Vagina (tissue), 2 donors: ENCODE measurements at regions not wholly inside any gene's neighbourhood (a gene's known extent, or its start where the extent isn't known, plus 50 kb on each side); places are given as distances from the start of the nearest gene placed in this dataset.

Experiments
- POLR2A ChIP-seq, 2 donors: fragments of 450-650 bp; IDR thresholded peaks; one replicate each; pipeline ENCODE4 v1.6.1; 2017; ENCODE audit warnings: antibody characterized with exemption in 2 of 2, mild to moderate bottlenecking in 2 of 2, moderate library complexity in 2 of 2
- POLR2AphosphoS5 ChIP-seq, 2 donors: sonication (generic); formaldehyde crosslinking; IDR thresholded peaks; one replicate each; pipeline ENCODE4 v1.9.0; 2017; ENCODE audit warnings: antibody characterized with exemption in 2 of 2, mild to moderate bottlenecking in 2 of 2, low read depth in 1 of 2; ENCODE audit not compliant: insufficient read depth in 1 of 2

- TF ChIP-seq POLR2AphosphoS5 (IDR thresholded peaks at IDR 0.05; ENCODE audit: insufficient read depth in 1 of 2, low read depth in 1 of 2) (no peak), POLR2A (IDR thresholded peaks at IDR 0.05) (no peak)
Observed at GRCh38 chr15:89406940-89407607, 72.5 kb upstream of the POLG start.
